Epithelial cell of proximal tubule (primary cell): ENCODE measurements at regions not wholly inside any gene's neighbourhood (a gene's known extent, or its start where the extent isn't known, plus 50 kb on each side); places are given as distances from the start of the nearest gene placed in this dataset.

ENCODE experiments used
- DNase-seq: peaks from one replicate; pipeline ENCODE4 v3.0.0-alpha.2; 2011; ENCODE audit warnings: low read depth
- H3K4me3 ChIP-seq: 2 replicates; pipeline ENCODE4 v1.5.1; 2011; ENCODE audit warnings: low read depth, mild to moderate bottlenecking, low read length
- CTCF ChIP-seq: conservative IDR thresholded peaks from 2 replicates; pipeline ENCODE4 v1.5.1; 2012; ENCODE audit warnings: low read depth, mild to moderate bottlenecking, low read length

GRCh38 chr2:3000968-3001367 lies 376.6 kb downstream of the EIPR1 start:
- no peak for DNase-seq
- TF ChIP-seq CTCF = no peak
- H3K4me3 ChIP-seq = no peak overlapping the region

GRCh38 chr2:3000125-3000524 lies 377.5 kb downstream of the EIPR1 start:
- no peak for DNase-seq
- no peak overlapping the region for H3K4me3 ChIP-seq
- TF ChIP-seq CTCF = no peak

GRCh38 chr2:2998971-2999370 lies 378.6 kb downstream of the EIPR1 start:
- no peak for DNase-seq
- no peak for TF ChIP-seq CTCF
- H3K4me3 ChIP-seq = no peak overlapping the region

- no peak overlapping the region for H3K4me3 ChIP-seq
- TF ChIP-seq CTCF = no peak
- DNase-seq = no peak
Measured at GRCh38 chr2:2993172-2993692, 384.4 kb downstream of the EIPR1 start.

- no peak for TF ChIP-seq CTCF
Measured at GRCh38 chr2:2992634-2993033, 385.0 kb downstream of the EIPR1 start.

GRCh38 chr2:2985020-2985419 lies 392.6 kb downstream of the EIPR1 start:
- no peak for TF ChIP-seq CTCF
- no peak for DNase-seq
- H3K4me3 ChIP-seq = no peak overlapping the region

More at GRCh38 chr2:2992634-2993033, 385.0 kb downstream of the EIPR1 start:
- no peak overlapping the region for H3K4me3 ChIP-seq
- DNase-seq = no peak

- no peak for DNase-seq
- H3K4me3 ChIP-seq = no peak overlapping the region
- TF ChIP-seq CTCF = no peak
Measured at GRCh38 chr2:2981000-2981399, 396.6 kb downstream of the EIPR1 start.
